ENCODE measurements at regions not wholly inside any gene's neighbourhood (a gene's known extent, or its start where the extent isn't known, plus 50 kb on each side); places are given as distances from the start of the nearest gene placed in this dataset.

- no peak for TF ChIP-seq CTCF (IDR thresholded peaks at IDR 0.05)
- no peak for TF ChIP-seq POLR2A (IDR thresholded peaks at IDR 0.05)
Observed at GRCh38 chr6:1491025-1491424, 101.6 kb downstream of the FOXF2 start.

Data from testis (tissue), 2 donors.